Suprapubic skin (tissue), 3 donors: ENCODE measurements at regions not wholly inside any gene's neighbourhood (a gene's known extent, or its start where the extent isn't known, plus 50 kb on each side); places are given as distances from the start of the nearest gene placed in this dataset.

Experiments
- CTCF ChIP-seq, 2 donors: fragments of 200-600 bp in 1 of 2; fragments of 450-650 bp in 1 of 2; sonication (generic) in 1 of 2; IDR thresholded peaks; one replicate each; pipeline ENCODE4 v1.5.1; 2016 to 2019; ENCODE audit warnings: antibody characterized with exemption in 2 of 2, mild to moderate bottlenecking in 1 of 2, moderate library complexity in 1 of 2
- EP300 ChIP-seq: sonication (generic); formaldehyde crosslinking; IDR thresholded peaks from one replicate; pipeline ENCODE4 v1.6.1; 2017; ENCODE audit warnings: antibody characterized with exemption

- TF ChIP-seq CTCF (IDR thresholded peaks at IDR 0.05) = no peak
- no peak for TF ChIP-seq EP300
Measured at GRCh38 chr3:72698154-72698917, 149.9 kb downstream of the SHQ1 start.
